ENCODE measurements at regions not wholly inside any gene's neighbourhood (a gene's known extent, or its start where the extent isn't known, plus 50 kb on each side); places are given as distances from the start of the nearest gene placed in this dataset.

DNA sequence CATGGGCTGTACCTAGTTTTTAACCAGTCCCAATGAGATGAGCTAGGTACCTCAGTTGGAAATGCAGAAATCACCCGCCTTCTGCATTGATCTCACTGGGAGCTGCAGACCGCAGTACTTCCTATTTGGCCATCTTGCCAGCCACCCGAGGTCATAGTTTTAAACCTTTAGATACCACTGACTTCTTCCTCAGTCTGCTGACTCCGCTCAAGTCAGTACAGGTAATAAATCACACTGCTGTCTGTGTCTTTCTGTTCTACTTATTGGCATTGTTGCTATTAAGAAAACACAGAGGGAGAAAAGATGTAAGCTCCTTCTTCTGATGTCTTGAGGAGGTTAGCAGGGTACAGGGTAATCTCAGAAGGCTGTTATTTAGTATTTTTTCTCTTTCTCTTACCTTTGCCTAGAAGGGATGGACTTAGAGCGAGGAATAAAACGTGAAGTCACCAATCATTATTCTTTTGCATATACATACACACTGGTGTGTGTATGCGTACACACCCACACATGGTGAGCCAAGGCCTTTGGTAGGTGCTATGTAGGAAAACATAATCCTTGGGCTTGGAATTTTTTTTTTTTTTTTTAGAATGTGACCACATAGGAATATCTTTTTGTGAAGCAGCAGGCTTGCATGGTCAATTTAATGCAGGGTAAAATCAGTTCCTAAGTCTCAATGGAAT, 197.2 kb downstream of the EDEM1 start:
- peaks cover 0 to 9% (median under 1%) of the 10 kb centered on the region in 8 donors for H3K9me3 ChIP-seq
- no peak for DNase-seq
- TF ChIP-seq POLR2A (IDR thresholded peaks at IDR 0.05), result no peak
- no peak for TF ChIP-seq POLR2AphosphoS5 (IDR thresholded peaks at IDR 0.05)
- TF ChIP-seq, protein P1, sequence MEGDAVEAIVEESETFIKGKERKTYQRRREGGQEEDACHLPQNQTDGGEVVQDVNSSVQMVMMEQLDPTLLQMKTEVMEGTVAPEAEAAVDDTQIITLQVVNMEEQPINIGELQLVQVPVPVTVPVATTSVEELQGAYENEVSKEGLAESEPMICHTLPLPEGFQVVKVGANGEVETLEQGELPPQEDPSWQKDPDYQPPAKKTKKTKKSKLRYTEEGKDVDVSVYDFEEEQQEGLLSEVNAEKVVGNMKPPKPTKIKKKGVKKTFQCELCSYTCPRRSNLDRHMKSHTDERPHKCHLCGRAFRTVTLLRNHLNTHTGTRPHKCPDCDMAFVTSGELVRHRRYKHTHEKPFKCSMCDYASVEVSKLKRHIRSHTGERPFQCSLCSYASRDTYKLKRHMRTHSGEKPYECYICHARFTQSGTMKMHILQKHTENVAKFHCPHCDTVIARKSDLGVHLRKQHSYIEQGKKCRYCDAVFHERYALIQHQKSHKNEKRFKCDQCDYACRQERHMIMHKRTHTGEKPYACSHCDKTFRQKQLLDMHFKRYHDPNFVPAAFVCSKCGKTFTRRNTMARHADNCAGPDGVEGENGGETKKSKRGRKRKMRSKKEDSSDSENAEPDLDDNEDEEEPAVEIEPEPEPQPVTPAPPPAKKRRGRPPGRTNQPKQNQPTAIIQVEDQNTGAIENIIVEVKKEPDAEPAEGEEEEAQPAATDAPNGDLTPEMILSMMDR (IDR thresholded peaks at IDR 0.05 in 8 of 11, conservative IDR thresholded peaks at IDR 0.05 in 3 of 11), result no peak
- H3K4me1 ChIP-seq, result peaks cover 0 to 7% (median 0%) of the 10 kb centered on the region in 6 donors
- H3K27me3 ChIP-seq (replicated peaks in 1 of 7), result no peaks in the 10 kb centered on the region
- H3K36me3 ChIP-seq, result no peaks in the 10 kb centered on the region
- intact Hi-C loops (cut with DNase I; ENCODE audit: low total_unique reads), result no loop called here
- H3K4me3 ChIP-seq, result no peak overlapping the region
- WGBS, 5 donors, result 76 to 86% (median 85%) methylated on average over 7 of the region's 7 CpGs
- no peak overlapping the region for H3K27ac ChIP-seq

DNA sequence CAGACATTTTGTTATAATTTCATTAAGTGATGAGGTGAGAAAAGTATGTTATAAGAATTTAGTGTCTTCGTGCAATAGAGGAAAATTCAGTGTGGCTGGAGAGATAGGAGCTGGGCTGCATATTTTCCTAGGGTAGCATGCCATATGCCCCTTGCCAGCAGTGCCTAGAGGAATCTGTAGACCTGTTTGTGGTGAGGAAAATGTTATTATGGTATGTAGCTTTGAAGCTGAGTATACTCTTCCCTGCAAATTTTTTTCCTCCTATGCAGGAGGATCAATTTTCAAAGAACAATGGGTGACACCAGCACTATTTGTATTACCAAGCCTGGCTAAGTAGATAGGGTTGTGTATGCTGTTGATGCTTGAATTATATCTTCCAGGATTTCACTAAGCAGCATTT, 200.6 kb downstream of the EDEM1 start:
- peaks cover 0 to 32% (median 14%) of the 10 kb centered on the region in 6 donors for H3K4me1 ChIP-seq
- no peaks in the 10 kb centered on the region for H3K9me3 ChIP-seq
- intact Hi-C loops (cut with DNase I; ENCODE audit: low total_unique reads), result no loop called here
- no peaks in the 10 kb centered on the region for H3K36me3 ChIP-seq
- H3K27me3 ChIP-seq (replicated peaks in 1 of 7), result no peaks in the 10 kb centered on the region
- whole genome bisulfite sequencing, 5 donors, result 71 to 94% (median 76%) methylated on average over 1 of the region's 1 CpG
- TF ChIP-seq POLR2AphosphoS5 (IDR thresholded peaks at IDR 0.05) (no peak), POLR2A (IDR thresholded peaks at IDR 0.05) (no peak)
- TF ChIP-seq, protein P1 (IDR thresholded peaks at IDR 0.05 in 8 of 11, conservative IDR thresholded peaks at IDR 0.05 in 3 of 11), result no peak
- no peak for DNase-seq
- no peak overlapping the region for H3K4me3 ChIP-seq
- H3K27ac ChIP-seq, result no peak overlapping the region

DNA sequence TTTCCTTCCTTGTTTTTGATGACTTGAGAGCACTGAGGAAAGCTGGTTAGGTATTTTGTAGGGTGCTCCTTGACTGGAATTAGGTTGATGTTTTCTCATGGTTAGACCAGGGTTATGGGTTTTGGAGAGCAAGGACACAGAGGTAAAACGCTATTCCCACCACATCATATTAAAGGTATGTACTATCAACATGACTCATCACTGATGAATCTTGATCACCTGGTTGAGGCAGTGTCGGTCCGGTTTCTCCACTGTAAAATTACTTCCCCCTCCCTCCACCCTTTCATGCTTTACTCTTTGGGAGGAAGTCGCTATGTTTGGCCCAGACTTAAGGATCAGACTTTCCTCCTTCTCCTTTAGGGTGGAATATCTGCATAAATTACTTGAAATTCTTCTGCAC, 201.6 kb downstream of the EDEM1 start:
- Histone ChIP-seq H3K4me1 (peaks cover 0 to 32% (median 14%) of the 10 kb centered on the region in 6 donors), H3K27me3 (replicated peaks in 1 of 7) (no peaks in the 10 kb centered on the region), H3K27ac (no peak overlapping the region), H3K9me3 (no peaks in the 10 kb centered on the region), H3K4me3 (no peak overlapping the region), H3K36me3 (no peaks in the 10 kb centered on the region)
- intact Hi-C loops (cut with DNase I; ENCODE audit: low total_unique reads), result no loop called here
- TF ChIP-seq, protein P1 (IDR thresholded peaks at IDR 0.05 in 8 of 11, conservative IDR thresholded peaks at IDR 0.05 in 3 of 11), result no peak
- TF ChIP-seq POLR2A (IDR thresholded peaks at IDR 0.05), result no peak
- no peak for TF ChIP-seq POLR2AphosphoS5 (IDR thresholded peaks at IDR 0.05)
- WGBS, 5 donors, result 57 to 73% (median 64%) methylated on average over 4 of the region's 4 CpGs
- DNase-seq, result no peak

DNA sequence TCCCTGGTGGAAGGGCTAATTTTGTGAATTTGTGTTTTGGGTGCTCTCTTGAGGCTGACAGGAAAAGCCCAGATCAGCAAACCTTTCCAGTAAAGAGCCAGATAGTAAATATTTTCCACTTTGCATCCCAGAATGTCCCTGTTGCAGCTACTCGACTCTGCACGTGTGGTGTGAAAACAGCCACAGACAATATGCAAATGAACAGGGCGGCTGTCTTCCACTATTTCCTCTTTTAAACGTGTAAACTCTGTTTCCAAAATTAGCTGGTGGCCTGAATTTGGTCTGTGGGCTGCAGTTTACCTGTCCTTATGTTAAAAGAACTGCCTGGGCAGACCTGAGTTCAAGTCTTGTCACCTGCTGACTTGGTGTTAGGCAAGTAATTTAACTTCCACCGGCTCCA, 202.7 kb downstream of the EDEM1 start:
- Histone ChIP-seq H3K4me1 (peaks cover 0 to 32% (median 14%) of the 10 kb centered on the region in 6 donors), H3K4me3 (no peak overlapping the region), H3K27ac (no peak overlapping the region), H3K9me3 (no peaks in the 10 kb centered on the region), H3K36me3 (no peaks in the 10 kb centered on the region), H3K27me3 (replicated peaks in 1 of 7) (no peaks in the 10 kb centered on the region)
- DNase-seq, result no peak
- TF ChIP-seq, protein P1 (IDR thresholded peaks at IDR 0.05 in 8 of 11, conservative IDR thresholded peaks at IDR 0.05 in 3 of 11), result no peak
- TF ChIP-seq POLR2A (IDR thresholded peaks at IDR 0.05), result no peak
- TF ChIP-seq POLR2AphosphoS5 (IDR thresholded peaks at IDR 0.05), result no peak
- 23 to 31% (median 26%) methylated on average over 5 of the region's 5 CpGs for WGBS, 5 donors
- intact Hi-C loops (cut with DNase I; ENCODE audit: low total_unique reads), result no loop called here

Measured in spleen (tissue), 11 donors.